GM18499 (cell line): ENCODE measurements at regions not wholly inside any gene's neighbourhood (a gene's known extent, or its start where the extent isn't known, plus 50 kb on each side); places are given as distances from the start of the nearest gene placed in this dataset.

Experiments used
- ATAC-seq: cut with Tn5 transposase; IDR thresholded peaks from one replicate; pipeline ENCODE4 v1.9.1; 2021; ENCODE audit warnings: moderate number of reproducible peaks; ENCODE audit not compliant: insufficient read depth, unreplicated experiment

GRCh38 chr7:110568388-110568787, 522.5 kb upstream of the LRRN3 start:
- ATAC-seq: no peak

GRCh38 chr7:110568932-110569331, 522.0 kb upstream of the LRRN3 start:
- ATAC-seq: no peak

- ATAC-seq: no peak
Measured at GRCh38 chr7:110569486-110570205, 521.3 kb upstream of the LRRN3 start.

DNA sequence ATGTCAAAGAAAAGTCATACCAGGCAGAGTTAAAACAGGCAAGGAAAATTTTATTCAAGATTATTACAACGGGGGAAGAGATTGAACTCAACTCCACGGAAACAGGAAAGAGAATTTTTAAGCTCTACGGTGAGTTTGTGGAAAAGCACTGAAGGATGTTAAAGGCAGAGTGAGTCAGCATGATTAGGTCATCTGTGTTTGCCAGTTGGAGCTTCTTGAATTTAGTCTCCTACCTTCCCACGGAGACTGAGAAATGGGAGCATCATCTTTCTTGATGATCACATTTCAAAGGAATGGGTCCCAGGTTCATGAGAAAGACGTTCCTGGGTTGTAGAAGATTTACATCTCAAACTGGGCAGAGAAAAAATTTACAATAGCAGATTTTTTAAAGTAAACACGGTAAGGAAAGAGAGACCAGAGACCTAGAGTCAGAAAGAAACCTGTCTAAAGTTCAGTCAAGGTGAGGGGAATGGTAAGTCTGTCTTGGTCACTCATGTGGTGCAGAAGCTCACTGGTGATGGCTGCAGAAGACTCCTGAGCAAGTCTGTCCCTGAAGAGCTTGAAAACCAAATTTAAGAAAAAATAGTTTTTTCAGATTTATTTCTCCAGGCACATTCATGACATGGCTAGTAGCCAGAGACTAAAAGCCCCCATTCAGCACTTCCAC, 516.9 kb upstream of the LRRN3 start:
- no peak for ATAC-seq

DNA sequence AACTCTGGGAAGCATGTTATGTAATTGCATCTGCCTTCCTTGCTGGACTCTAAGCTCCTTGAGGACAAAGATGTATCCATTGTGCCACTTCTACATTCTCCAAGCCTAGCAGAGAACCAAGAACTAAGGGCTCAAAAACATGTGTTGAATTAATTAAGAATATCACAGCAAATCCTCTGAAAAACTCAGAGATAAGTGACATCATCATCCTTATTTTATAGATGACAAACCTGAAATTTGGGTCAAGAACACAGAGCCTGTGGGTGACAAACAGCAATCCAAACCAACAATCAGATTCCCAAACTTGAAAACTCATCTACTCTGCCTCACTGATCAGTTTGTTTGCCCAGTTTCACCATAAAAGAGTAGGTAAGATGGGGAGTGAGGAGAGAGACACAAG, 503.6 kb upstream of the LRRN3 start:
- ATAC-seq: no peak

GRCh38 chr7:110590415-110590814, 500.5 kb upstream of the LRRN3 start:
- ATAC-seq: no peak

DNA sequence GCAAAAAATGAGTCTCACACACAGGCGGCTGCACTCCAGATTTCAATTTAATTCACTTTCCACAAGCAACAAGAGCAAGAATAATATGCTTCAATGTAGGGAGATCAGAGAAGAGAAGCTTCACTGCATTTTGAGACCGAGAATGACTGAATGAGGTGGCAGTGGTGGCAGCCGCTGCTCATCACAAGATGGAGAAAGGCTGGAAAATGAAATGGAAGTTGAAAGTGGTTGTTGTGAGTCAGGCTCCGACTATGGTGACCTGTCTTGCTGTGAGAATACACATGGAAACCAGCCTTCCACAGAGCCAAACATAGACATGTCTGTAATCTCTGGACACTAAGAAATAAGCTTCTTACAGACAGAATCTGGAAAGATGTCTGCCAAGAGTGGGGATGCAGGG, 499.6 kb upstream of the LRRN3 start:
- no peak for ATAC-seq

GRCh38 chr7:110592557-110592956, 498.4 kb upstream of the LRRN3 start:
- no peak for ATAC-seq

DNA sequence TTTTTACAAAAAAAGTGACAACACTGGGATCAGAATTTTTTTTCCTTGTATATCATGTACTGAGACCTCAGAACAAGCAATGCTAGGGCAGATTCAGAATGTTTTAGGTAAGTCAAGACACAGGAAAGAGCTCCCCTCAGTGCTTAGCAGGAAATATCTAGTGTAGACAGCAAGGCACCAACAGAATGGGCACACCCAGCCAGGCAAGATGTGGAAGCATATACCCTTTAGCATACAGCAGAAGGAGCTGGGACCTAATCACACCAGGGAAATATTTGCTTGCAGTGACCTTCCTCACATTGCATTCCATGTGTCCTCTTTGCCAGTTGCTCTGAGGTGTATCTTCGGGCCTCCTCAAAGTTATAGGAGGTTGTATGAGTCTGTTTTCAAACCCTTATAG, 497.6 kb upstream of the LRRN3 start:
- ATAC-seq: no peak

- no peak for ATAC-seq
Measured at GRCh38 chr7:110595694-110596093, 495.2 kb upstream of the LRRN3 start.

GRCh38 chr7:110600956-110601355, 490.0 kb upstream of the LRRN3 start:
- ATAC-seq: no peak

GRCh38 chr7:110601710-110602109, 489.2 kb upstream of the LRRN3 start:
- no peak for ATAC-seq

GRCh38 chr7:110604206-110604605, 486.7 kb upstream of the LRRN3 start:
- no peak for ATAC-seq

DNA sequence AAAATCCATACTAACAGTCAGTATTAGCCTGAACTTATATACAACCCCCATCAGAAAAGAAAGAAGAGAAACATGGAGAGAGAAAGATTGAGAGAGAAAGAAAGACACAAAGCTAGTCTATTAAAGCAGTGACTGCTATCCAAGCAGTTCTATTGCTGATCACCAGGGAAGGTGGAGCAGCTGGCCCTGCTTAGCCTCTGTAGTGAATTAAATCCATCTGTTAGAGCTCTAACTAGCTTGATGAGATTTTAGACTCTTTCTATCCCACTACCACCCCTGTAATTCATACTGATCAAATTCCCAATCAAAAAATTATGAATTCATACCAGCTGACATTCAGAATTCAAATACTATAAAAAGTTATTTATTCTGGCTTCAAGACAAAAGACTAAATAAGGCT, 486.0 kb upstream of the LRRN3 start:
- no peak for ATAC-seq

DNA sequence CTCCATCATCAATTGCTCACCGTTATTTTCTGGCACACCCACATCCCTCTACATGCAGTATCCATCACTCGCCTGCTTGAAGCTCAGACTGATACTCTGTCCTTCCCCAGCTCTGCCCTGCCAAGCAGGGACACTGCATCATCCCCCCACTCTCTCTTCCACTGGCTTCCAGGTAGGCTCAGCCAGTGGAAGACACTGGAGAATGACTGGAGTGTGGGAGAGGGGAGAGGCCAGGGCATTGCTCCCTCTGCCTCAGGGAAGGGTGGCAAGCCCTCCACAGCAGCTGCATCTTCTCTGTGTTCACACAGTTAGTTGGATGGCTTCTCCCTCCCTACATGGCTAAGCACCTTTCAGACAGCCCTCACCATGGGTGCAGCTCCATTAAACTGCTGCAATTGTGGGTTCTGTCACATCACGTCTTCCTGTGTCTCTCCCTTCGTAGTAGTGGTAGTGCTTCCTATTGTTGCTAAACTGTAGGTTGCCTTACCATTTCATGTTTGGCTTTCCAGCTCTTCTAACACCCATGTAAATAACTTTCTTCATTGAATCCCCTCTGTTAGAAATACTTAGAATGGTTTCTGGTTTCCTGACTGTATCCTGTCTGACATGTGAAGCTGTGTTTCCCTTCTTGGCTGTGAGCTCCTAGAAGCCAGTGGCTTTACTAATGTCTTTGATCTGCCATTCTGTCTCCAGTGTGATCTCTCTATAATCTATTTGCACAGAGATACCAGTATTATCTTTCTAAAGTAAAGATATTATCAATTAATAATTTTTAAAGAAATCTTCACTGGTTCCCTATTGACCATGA, 483.7 kb upstream of the LRRN3 start:
- ATAC-seq: no peak

- ATAC-seq: no peak
Measured at GRCh38 chr7:110609336-110609735, 481.6 kb upstream of the LRRN3 start.

DNA sequence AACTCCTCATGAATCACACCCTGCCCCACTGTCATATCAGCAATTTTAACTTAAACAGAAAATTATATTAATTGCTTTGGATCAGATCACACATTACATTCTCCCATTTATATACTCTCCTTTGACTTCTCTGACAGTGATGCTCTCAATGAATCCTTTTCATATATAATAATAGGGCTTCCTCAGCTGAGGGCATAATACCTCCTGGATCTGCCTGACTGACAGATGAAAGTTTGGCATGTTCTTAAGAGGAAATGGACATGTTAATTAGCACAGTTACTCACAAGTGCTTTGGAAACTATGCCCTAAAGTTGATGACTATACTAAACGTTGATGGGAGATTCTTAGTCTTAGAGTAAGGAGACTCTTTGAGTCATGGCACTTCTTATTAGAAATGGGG, 478.2 kb upstream of the LRRN3 start:
- no peak for ATAC-seq
